ENCODE measurements at regions not wholly inside any gene's neighbourhood (a gene's known extent, or its start where the extent isn't known, plus 50 kb on each side); places are given as distances from the start of the nearest gene placed in this dataset.

GRCh38 chr21:17903929-17904639 is 84.9 kb upstream of the C21orf91 start:
- Histone ChIP-seq H3K36me3 (no peaks in the 10 kb centered on the region), H3K27ac (no peak overlapping the region), H3K4me3 (no peak overlapping the region), H3K4me1 (no peaks in the 10 kb centered on the region), H3K27me3 (no peaks in the 10 kb centered on the region), H3K9me3 (no peaks in the 10 kb centered on the region)
- WGBS, 2 donors (ENCODE audit: low coverage in 1 of 2) = 81 to 84% methylated on average over 6 to 10 of the region's 10 CpGs
- no peak for TF ChIP-seq EP300 (IDR thresholded peaks at IDR 0.05)
- TF ChIP-seq POLR2A (IDR thresholded peaks at IDR 0.05) = no peak
- TF ChIP-seq POLR2AphosphoS5 (IDR thresholded peaks at IDR 0.05) = no peak
- no peak for TF ChIP-seq CTCF (IDR thresholded peaks at IDR 0.05)
- no peak for ATAC-seq

GRCh38 chr21:17903029-17903806 is 84.1 kb upstream of the C21orf91 start:
- Histone ChIP-seq H3K9me3 (no peaks in the 10 kb centered on the region), H3K27me3 (no peaks in the 10 kb centered on the region), H3K36me3 (no peaks in the 10 kb centered on the region), H3K4me3 (no peak overlapping the region), H3K27ac (no peak overlapping the region), H3K4me1 (no peaks in the 10 kb centered on the region)
- 0 to 63% methylated on average over 1 to 4 of the region's 4 CpGs for WGBS, 2 donors (ENCODE audit: low coverage in 1 of 2)
- no peak for ATAC-seq
- TF ChIP-seq POLR2A (IDR thresholded peaks at IDR 0.05) = no peak
- TF ChIP-seq CTCF (IDR thresholded peaks at IDR 0.05) = peak in 1 of 4 experiments; percentile 30

GRCh38 chr21:17901458-17902079 is 82.4 kb upstream of the C21orf91 start:
- TF ChIP-seq POLR2AphosphoS5 (IDR thresholded peaks at IDR 0.05) = no peak
- TF ChIP-seq POLR2A (IDR thresholded peaks at IDR 0.05) = no peak
- no peak for TF ChIP-seq CTCF (IDR thresholded peaks at IDR 0.05)
- no peak for TF ChIP-seq EP300 (IDR thresholded peaks at IDR 0.05)
- no peaks in the 10 kb centered on the region for H3K4me1 ChIP-seq
- no peaks in the 10 kb centered on the region for H3K27me3 ChIP-seq
- no peaks in the 10 kb centered on the region for H3K9me3 ChIP-seq
- no peak overlapping the region for H3K4me3 ChIP-seq
- 61 to 64% methylated on average over 4 to 7 of the region's 10 CpGs for WGBS, 2 donors (ENCODE audit: low coverage in 1 of 2)
- no peak for ATAC-seq
- H3K36me3 ChIP-seq = no peaks in the 10 kb centered on the region
- peak overlapping the region in 1 of 4 donors; percentile 44 for H3K27ac ChIP-seq

GRCh38 chr21:17900990-17901385 is 81.8 kb upstream of the C21orf91 start:
- 70% methylated on average over 4 of the region's 5 CpGs; no CpG with 5 or more reads in 1 of the 2 donors for WGBS, 2 donors (ENCODE audit: low coverage in 1 of 2)
- H3K4me3 ChIP-seq = no peak overlapping the region
- H3K27ac ChIP-seq = peak overlapping the region in 1 of 4 donors; percentile 44
- no peak for ATAC-seq
- H3K9me3 ChIP-seq = peaks cover 0 to 5% (median 0%) of the 10 kb centered on the region in 3 donors
- H3K36me3 ChIP-seq = no peaks in the 10 kb centered on the region
- no peaks in the 10 kb centered on the region for H3K4me1 ChIP-seq
- TF ChIP-seq CTCF (IDR thresholded peaks at IDR 0.05) (no peak), POLR2AphosphoS5 (IDR thresholded peaks at IDR 0.05) (no peak), POLR2A (IDR thresholded peaks at IDR 0.05) (no peak), EP300 (IDR thresholded peaks at IDR 0.05) (no peak)
- no peaks in the 10 kb centered on the region for H3K27me3 ChIP-seq
